Gastroesophageal sphincter (tissue), 3 donors: ENCODE measurements at regions not wholly inside any gene's neighbourhood (a gene's known extent, or its start where the extent isn't known, plus 50 kb on each side); places are given as distances from the start of the nearest gene placed in this dataset.

Source experiments
- EP300 ChIP-seq: sonication (generic); formaldehyde crosslinking; IDR thresholded peaks from one replicate; pipeline ENCODE4 v1.6.1; 2017; ENCODE audit warnings: antibody characterized with exemption, mild to moderate bottlenecking
- POLR2A ChIP-seq, 2 donors: fragments of 450-650 bp; IDR thresholded peaks; one replicate each; pipeline ENCODE4 v1.6.1; 2017; ENCODE audit warnings: antibody characterized with exemption in 2 of 2, mild to moderate bottlenecking in 2 of 2, moderate library complexity in 1 of 2
- TF ChIP-seq, protein P1 (sequence below), 4 experiments: fragments of 200-600 bp in 2 of 4; fragments of 450-650 bp in 2 of 4; sonication (generic) in 1 of 4; IDR thresholded peaks; one replicate each; pipeline ENCODE4 v1.5.1; 2017 to 2019; ENCODE audit warnings: antibody characterized with exemption in 4 of 4, mild to moderate bottlenecking in 2 of 4, moderate library complexity in 2 of 4

DNA sequence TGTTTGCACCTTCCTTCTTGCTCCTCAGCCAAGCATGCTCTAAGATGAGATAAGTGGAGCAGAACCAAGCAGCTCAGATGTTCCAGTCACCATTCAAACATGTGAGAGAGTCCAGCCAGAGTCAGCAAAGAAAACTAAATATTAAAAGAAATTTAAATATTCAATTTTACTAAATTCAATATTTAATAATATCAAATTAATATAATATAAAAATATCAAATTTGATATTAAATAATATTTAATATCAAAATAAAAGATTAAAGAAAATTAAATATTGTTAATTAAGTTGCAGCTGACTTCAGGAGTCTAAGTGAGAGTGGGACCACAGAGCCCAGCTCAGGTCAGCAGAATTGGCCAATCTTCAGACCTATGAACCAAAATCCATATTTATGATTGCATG is 526.1 kb upstream of the FLRT2 start:
- TF ChIP-seq, protein P1, sequence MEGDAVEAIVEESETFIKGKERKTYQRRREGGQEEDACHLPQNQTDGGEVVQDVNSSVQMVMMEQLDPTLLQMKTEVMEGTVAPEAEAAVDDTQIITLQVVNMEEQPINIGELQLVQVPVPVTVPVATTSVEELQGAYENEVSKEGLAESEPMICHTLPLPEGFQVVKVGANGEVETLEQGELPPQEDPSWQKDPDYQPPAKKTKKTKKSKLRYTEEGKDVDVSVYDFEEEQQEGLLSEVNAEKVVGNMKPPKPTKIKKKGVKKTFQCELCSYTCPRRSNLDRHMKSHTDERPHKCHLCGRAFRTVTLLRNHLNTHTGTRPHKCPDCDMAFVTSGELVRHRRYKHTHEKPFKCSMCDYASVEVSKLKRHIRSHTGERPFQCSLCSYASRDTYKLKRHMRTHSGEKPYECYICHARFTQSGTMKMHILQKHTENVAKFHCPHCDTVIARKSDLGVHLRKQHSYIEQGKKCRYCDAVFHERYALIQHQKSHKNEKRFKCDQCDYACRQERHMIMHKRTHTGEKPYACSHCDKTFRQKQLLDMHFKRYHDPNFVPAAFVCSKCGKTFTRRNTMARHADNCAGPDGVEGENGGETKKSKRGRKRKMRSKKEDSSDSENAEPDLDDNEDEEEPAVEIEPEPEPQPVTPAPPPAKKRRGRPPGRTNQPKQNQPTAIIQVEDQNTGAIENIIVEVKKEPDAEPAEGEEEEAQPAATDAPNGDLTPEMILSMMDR (IDR thresholded peaks at IDR 0.05), result no peak
- TF ChIP-seq POLR2A (IDR thresholded peaks at IDR 0.05) (no peak), EP300 (no peak)
